GM23338 (cell line): ENCODE measurements at regions not wholly inside any gene's neighbourhood (a gene's known extent, or its start where the extent isn't known, plus 50 kb on each side); places are given as distances from the start of the nearest gene placed in this dataset.

Experiments
- ATAC-seq: fragments of 200-7000 bp; cut with Tn5 transposase; 3 replicates; pipeline ENCODE4 v1.9.1; 2020
- DNase-seq: peaks from one replicate; pipeline ENCODE4 v3.0.0-alpha.2; 2015; ENCODE audit warnings: low spot score
- H2AFZ ChIP-seq: fragments of 200-600 bp; sonication (generic); 2 replicates; pipeline ENCODE4 v1.8.0; 2016; ENCODE audit warnings: antibody characterized with exemption, mild to moderate bottlenecking, moderate library complexity
- H3F3A ChIP-seq: fragments of 200-600 bp; sonication (generic); replicated peaks from 2 replicates; pipeline ENCODE4 v1.8.0; 2017; ENCODE audit warnings: antibody characterized with exemption, mixed run types, low read depth
- H3K27ac ChIP-seq: fragments of 200-600 bp; sonication (generic); 2 replicates; pipeline ENCODE4 v1.6.1; 2016; ENCODE audit warnings: low read depth
- H3K27me3 ChIP-seq: fragments of 200-600 bp; sonication (generic); 2 replicates; pipeline ENCODE4 v1.8.0; 2016; ENCODE audit warnings: mild to moderate bottlenecking, mixed run types, moderate library complexity; ENCODE audit not compliant: insufficient read depth
- H3K36me3 ChIP-seq: fragments of 200-600 bp; sonication (generic); 2 replicates; pipeline ENCODE4 v1.8.0; 2016; ENCODE audit warnings: mild to moderate bottlenecking; ENCODE audit not compliant: insufficient read depth
- H3K4me1 ChIP-seq: fragments of 200-600 bp; sonication (generic); 2 replicates; pipeline ENCODE4 v1.8.0; 2016; ENCODE audit warnings: mild to moderate bottlenecking, moderate library complexity; ENCODE audit not compliant: insufficient read depth
- H3K4me2 ChIP-seq: fragments of 200-600 bp; sonication (generic); 2 replicates; pipeline ENCODE4 v1.7.1; 2017; ENCODE audit warnings: mixed run types
- H3K4me3 ChIP-seq: fragments of 200-600 bp; sonication (generic); 2 replicates; pipeline ENCODE4 v1.6.1; 2016; ENCODE audit warnings: mixed run types
- H3K79me2 ChIP-seq: fragments of 200-600 bp; sonication (generic); replicated peaks from 2 replicates; pipeline ENCODE4 v1.8.0; 2017; ENCODE audit warnings: mild to moderate bottlenecking; ENCODE audit not compliant: insufficient read depth
- H3K9me2 ChIP-seq: fragments of 200-600 bp; sonication (generic); 2 replicates; pipeline ENCODE4 v1.8.0; 2017; ENCODE audit not compliant: insufficient read depth
- H4K20me1 ChIP-seq: fragments of 200-600 bp; sonication (generic); replicated peaks from 2 replicates; pipeline ENCODE4 v1.8.0; 2017; ENCODE audit warnings: mild to moderate bottlenecking; ENCODE audit not compliant: insufficient read depth
- H3K27ac Mint-ChIP-seq: 2 replicates; pipeline ENCODE4 v1.8.0; 2020; ENCODE audit warnings: inconsistent platforms, mild to moderate bottlenecking, moderate library complexity, mixed read lengths
- H3K27me3 Mint-ChIP-seq: 3 replicates; pipeline ENCODE4 v1.8.0; 2022; ENCODE audit warnings: low read depth, mild to moderate bottlenecking, moderate library complexity, mixed read lengths, inconsistent platforms; ENCODE audit not compliant: insufficient read depth, poor library complexity
- H3K36me3 Mint-ChIP-seq: 3 replicates; pipeline ENCODE4 v1.8.0; 2021; ENCODE audit warnings: low read depth, mild to moderate bottlenecking, inconsistent platforms, moderate library complexity, mixed read lengths
- H3K4me1 Mint-ChIP-seq: 3 replicates; pipeline ENCODE4 v1.8.0; 2020; ENCODE audit warnings: mild to moderate bottlenecking, inconsistent platforms, mixed read lengths
- H3K4me3 Mint-ChIP-seq: 3 replicates; pipeline ENCODE4 v1.8.0; 2021; ENCODE audit warnings: moderate library complexity, mild to moderate bottlenecking, inconsistent platforms, mixed read lengths
- H3K9me3 Mint-ChIP-seq: 3 replicates; pipeline ENCODE4 v1.8.0; 2020; ENCODE audit warnings: moderate library complexity, mild to moderate bottlenecking, inconsistent platforms, mixed read lengths
- CREB1 ChIP-seq: fragments of 250-450 bp; sonication (Bioruptor Pico); IDR thresholded peaks from 2 replicates; pipeline ENCODE4 v1.5.0; 2020; ENCODE audit warnings: low read depth, mild to moderate bottlenecking, moderate library complexity
- CTCF ChIP-seq, 2 experiments: fragments of 200-600 bp in 1 of 2; sonication (generic) in 1 of 2; conservative IDR thresholded peaks; 2 replicates each; pipeline versions ENCODE4 v1.5.1 to v1.6.1; 2016 to 2017; ENCODE audit warnings: antibody characterized with exemption in 2 of 2, low read depth in 2 of 2, mild to moderate bottlenecking in 2 of 2, moderate library complexity in 1 of 2
- EZH2 ChIP-seq: fragments of 200-600 bp; sonication (generic); IDR thresholded peaks from one replicate; pipeline ENCODE4 v1.8.0; 2017; ENCODE audit warnings: antibody characterized with exemption, mild to moderate bottlenecking, low read depth; ENCODE audit not compliant: unreplicated experiment
- EZH2phosphoT487 ChIP-seq: fragments of 200-600 bp; sonication (generic); IDR thresholded peaks from one replicate; pipeline ENCODE4 v1.8.1; 2018; ENCODE audit warnings: antibody characterized with exemption; ENCODE audit not compliant: unreplicated experiment
- JUNB ChIP-seq: IDR thresholded peaks from one replicate; pipeline ENCODE4 v1.6.1; 2016; ENCODE audit warnings: antibody characterized with exemption; ENCODE audit not compliant: unreplicated experiment
- POLR2AphosphoS5 ChIP-seq: IDR thresholded peaks from 2 replicates; pipeline ENCODE4 v1.6.1; 2016; ENCODE audit warnings: antibody characterized with exemption, low read depth
- STAT1 ChIP-seq: IDR thresholded peaks from one replicate; pipeline ENCODE4 v1.6.1; 2016; ENCODE audit warnings: antibody characterized with exemption; ENCODE audit not compliant: unreplicated experiment
- ZNF114 ChIP-seq: fragments of 250-450 bp; sonication (Bioruptor Pico); IDR thresholded peaks from 2 replicates; pipeline ENCODE4 v1.5.0; 2020; ENCODE audit warnings: mild to moderate bottlenecking, moderate library complexity
- ZNF462 ChIP-seq: fragments of 250-450 bp; sonication (Bioruptor Pico); IDR thresholded peaks from 2 replicates; pipeline ENCODE4 v1.5.0; 2020; ENCODE audit warnings: mild to moderate bottlenecking, moderate library complexity

- no peaks in the 10 kb centered on the region for H4K20me1 ChIP-seq
- H3K36me3 ChIP-seq: no peaks in the 10 kb centered on the region
- ATAC-seq (no peak), DNase-seq (no peak)
- Mint-ChIP-seq H3K27me3 (no peaks in the 10 kb centered on the region), H3K4me1 (peaks cover 21% of the 10 kb centered on the region; the same call in 2 of the 3 replicates), H3K27ac (no peak overlapping the region), H3K36me3 (no peaks in the 10 kb centered on the region; the same call in 2 of the 3 replicates), H3K9me3 (no peaks in the 10 kb centered on the region), H3K4me3 (no peak overlapping the region)
- 0 out of 2 replicates have a peak, but pooled peaks cover 2% of the 10 kb centered on the region for H3K9me2 ChIP-seq
- H3K4me1 ChIP-seq: peaks cover 10% of the 10 kb centered on the region; the same call in 1 of the 2 replicates
- H3K27me3 ChIP-seq: no peaks in the 10 kb centered on the region
- H2AFZ ChIP-seq: no peak overlapping the region
- H3K4me2 ChIP-seq: no peak overlapping the region
- no peak for TF ChIP-seq JUNB
- TF ChIP-seq EZH2phosphoT487: no peak
- TF ChIP-seq CREB1 (CRISPR knock-in tag): no peak
- no peak for TF ChIP-seq CTCF (conservative IDR thresholded peaks at IDR 0.05; ENCODE audit: low read depth in 2 of 2)
- no peak for TF ChIP-seq ZNF462
- no peak for TF ChIP-seq POLR2AphosphoS5
- TF ChIP-seq EZH2: no peak
- TF ChIP-seq ZNF114: no peak
- no peak for TF ChIP-seq STAT1
- no peaks in the 10 kb centered on the region for H3F3A ChIP-seq
- H3K4me3 ChIP-seq: no peak overlapping the region
- H3K79me2 ChIP-seq: no peaks in the 10 kb centered on the region
- no peak overlapping the region for H3K27ac ChIP-seq
Observed at GRCh38 chr2:139704606-139705005, 924.4 kb upstream of the NXPH2 start.
